Thyroid gland (tissue), 4 donors: ENCODE measurements at regions not wholly inside any gene's neighbourhood (a gene's known extent, or its start where the extent isn't known, plus 50 kb on each side); places are given as distances from the start of the nearest gene placed in this dataset.

Experiments
- CTCF ChIP-seq, 6 experiments: fragments of 200-600 bp in 3 of 6; fragments of 450-650 bp in 3 of 6; sonication (generic) in 3 of 6; IDR thresholded peaks; one replicate each; pipeline ENCODE4 v1.5.1; 2016 to 2019; ENCODE audit warnings: antibody characterized with exemption in 6 of 6, mild to moderate bottlenecking in 2 of 6, inconsistent platforms in 1 of 6, moderate library complexity in 1 of 6
- POLR2A ChIP-seq, 2 donors: fragments of 450-650 bp; IDR thresholded peaks; one replicate each; pipeline ENCODE4 v1.6.1; 2017; ENCODE audit warnings: antibody characterized with exemption in 2 of 2, mild to moderate bottlenecking in 2 of 2, moderate library complexity in 1 of 2

- TF ChIP-seq CTCF (IDR thresholded peaks at IDR 0.05) (no peak), POLR2A (IDR thresholded peaks at IDR 0.05) (no peak)
Observed at GRCh38 chr4:66544281-66544680, 874.0 kb upstream of the EPHA5 start.
